Activated CD4-positive, alpha-beta T cell treated with anti-CD3 and anti-CD28 coated beads for 48 hours (primary cell): ENCODE measurements at regions not wholly inside any gene's neighbourhood (a gene's known extent, or its start where the extent isn't known, plus 50 kb on each side); places are given as distances from the start of the nearest gene placed in this dataset.

Experiments
- DNase-seq: peaks from one replicate; pipeline ENCODE4 v3.0.0-alpha.2; 2020

GRCh38 chr15:36208868-36209582, 370.4 kb upstream of the CDIN1 start:
- DNase-seq, result no peak

DNA sequence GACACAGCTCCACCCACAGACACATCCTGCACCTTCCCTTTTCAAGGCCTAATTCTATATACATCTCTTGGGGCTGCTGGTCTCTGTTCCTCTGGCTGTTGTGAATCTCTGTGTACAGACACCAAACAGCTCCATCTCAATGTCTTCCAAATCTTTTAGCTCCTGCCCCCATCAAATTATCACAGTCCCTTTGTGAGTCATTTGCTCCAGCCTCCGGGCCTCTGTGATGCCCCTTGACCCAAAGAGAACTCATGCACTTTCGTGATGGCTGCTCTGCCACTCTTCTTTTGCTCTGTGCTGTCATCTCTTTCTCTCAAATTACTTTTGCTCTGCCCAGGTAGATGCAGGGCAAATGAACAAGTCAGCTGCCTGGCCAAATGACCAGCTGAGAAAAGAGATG, 369.0 kb upstream of the CDIN1 start:
- no peak for DNase-seq

GRCh38 chr15:36218322-36218721, 361.1 kb upstream of the CDIN1 start:
- DNase-seq, result no peak

DNA sequence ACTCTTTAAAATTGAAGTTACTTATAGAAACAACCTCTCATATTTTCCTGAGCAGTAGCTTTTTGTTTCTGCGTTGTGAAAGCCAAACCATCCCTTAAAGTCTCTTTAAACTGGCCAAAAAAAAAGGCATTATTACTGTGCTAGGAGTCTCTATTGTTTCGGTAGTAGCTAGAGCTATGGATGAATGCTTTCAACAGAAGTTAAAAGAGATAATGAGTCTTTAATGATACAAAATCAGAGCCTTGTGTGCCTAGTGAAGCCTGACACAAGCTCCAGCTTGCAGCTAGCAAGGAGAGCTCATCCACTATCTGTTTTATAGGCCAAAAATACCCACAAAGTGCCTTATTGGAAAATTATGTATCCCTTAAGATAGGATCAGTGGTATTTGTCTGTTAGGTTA, 360.4 kb upstream of the CDIN1 start:
- no peak for DNase-seq

GRCh38 chr15:36221992-36222391, 357.4 kb upstream of the CDIN1 start:
- DNase-seq, result no peak

- no peak for DNase-seq
Observed at GRCh38 chr15:36230776-36231175, 348.6 kb upstream of the CDIN1 start.

- no peak for DNase-seq
Observed at GRCh38 chr15:36232491-36232890, 346.9 kb upstream of the CDIN1 start.

DNA sequence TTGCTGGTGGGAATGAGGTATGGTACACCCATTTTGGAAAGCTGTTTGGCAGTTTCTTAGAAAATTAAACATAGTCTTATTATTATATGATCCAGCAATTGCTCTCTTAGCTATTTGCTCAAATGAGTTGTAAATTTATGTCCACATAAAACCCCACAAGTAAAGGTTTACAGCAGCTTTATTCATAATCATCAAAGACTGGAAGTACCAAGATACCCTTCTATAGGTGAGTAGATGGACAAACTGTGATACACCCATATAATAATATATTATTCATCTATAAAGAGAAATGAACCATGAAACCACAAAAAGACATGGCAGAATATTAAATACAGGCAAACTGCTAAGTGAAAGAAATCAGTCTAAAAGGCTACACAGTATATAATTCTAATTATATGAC, 344.7 kb upstream of the CDIN1 start:
- DNase-seq, result no peak

- no peak for DNase-seq
Observed at GRCh38 chr15:36235173-36235572, 344.3 kb upstream of the CDIN1 start.

DNA sequence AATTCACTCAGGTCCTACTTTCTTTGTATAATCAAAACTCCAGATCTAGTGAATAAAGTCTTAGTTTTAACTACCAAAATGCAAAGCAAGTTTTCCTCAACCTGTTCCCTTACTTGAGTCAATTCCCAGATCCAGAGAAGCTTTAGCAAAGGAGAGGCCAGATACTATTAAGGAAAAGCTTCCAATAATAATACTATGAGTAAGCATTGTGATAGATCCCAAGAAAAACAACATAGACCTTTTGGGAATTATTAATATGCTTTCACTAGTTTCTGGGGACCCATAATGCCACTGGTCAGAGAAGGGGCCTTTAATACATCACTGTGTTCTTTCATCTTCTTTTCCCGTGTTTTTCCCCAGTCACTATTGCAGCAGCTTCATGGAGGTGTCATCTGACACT, 339.9 kb upstream of the CDIN1 start:
- DNase-seq, result no peak

DNA sequence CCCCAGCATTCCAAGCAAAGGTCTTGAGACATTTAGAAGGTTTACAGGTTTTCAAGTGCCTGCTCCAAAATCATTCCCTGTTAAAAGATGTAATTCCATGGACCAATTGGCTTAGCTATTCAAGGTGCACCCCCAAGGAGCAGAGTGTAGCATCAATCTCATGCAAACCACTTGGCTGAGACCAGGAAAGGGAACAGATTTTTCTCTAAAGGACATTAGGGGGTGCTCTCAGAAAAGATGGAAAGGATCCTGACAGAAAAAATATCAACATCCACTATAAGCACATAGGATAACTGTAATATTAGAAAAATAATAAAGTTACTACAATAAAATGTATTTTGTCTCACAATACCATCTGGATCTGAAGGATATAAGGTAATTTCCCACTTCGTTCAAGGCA, 328.0 kb upstream of the CDIN1 start:
- no peak for DNase-seq

- DNase-seq, result no peak
Observed at GRCh38 chr15:36252146-36252711, 327.2 kb upstream of the CDIN1 start.

DNA sequence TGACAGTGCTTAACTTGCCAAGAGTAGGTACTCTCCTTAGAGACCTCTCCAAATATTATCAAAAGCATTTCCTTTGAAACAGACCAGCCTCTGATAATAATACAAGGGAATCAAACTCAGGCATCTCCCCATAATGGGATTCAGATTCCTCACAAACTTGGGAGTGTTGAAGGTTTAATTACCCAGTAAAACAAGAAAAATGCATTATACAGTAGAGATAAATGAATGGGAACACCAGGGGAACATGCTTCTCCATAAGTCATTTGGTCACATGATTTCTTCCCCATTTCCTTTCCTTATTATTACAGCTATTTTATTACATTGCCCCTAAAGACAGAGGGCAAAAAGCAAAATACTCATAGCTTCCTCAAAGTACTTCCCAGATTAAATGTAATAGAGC, 325.0 kb upstream of the CDIN1 start:
- no peak for DNase-seq

- DNase-seq, result no peak
Observed at GRCh38 chr15:36256404-36256807, 323.0 kb upstream of the CDIN1 start.

GRCh38 chr15:36263666-36264065, 315.8 kb upstream of the CDIN1 start:
- no peak for DNase-seq

DNA sequence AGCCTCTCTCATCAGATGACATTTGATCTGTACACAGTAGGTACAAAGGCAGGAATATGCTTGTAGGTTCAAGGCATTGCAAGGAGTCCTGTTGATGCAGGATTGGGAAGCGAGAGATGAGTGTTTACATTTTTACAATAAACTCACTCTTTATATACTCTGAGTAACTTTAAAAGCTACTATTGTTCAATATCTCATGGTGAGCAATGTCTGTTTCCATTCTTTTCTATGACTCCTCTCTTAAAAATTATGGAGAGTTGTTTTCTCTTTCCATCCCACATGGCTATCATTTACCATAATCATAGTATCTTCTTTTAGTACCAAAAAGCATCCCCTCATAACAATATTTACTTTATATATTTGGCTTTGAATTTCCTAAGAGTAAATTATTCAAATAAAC, 314.0 kb upstream of the CDIN1 start:
- no peak for DNase-seq

- no peak for DNase-seq
Observed at GRCh38 chr15:36271048-36271447, 308.4 kb upstream of the CDIN1 start.

GRCh38 chr15:36275656-36276055, 303.8 kb upstream of the CDIN1 start:
- no peak for DNase-seq

DNA sequence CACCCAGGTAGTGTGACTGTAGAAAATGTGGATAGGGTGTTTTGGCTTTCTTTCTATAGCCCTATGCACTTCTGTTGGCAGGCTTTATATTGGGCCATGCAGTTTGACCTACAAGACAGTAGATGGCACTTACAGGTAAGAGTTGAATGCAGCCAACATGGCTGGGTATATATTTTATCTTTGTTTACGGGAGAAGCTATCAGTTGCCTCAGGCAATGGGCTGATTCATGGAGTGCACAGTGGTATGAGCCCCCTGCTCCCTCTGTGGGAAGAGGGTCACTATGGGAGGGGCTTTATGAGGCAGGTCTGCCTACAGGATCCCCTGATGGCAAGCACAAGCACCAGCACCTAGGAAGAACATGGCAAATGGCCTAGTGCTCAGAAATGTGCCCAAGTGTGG, 301.2 kb upstream of the CDIN1 start:
- DNase-seq, result no peak

GRCh38 chr15:36282821-36283220, 296.6 kb upstream of the CDIN1 start:
- DNase-seq, result no peak

DNA sequence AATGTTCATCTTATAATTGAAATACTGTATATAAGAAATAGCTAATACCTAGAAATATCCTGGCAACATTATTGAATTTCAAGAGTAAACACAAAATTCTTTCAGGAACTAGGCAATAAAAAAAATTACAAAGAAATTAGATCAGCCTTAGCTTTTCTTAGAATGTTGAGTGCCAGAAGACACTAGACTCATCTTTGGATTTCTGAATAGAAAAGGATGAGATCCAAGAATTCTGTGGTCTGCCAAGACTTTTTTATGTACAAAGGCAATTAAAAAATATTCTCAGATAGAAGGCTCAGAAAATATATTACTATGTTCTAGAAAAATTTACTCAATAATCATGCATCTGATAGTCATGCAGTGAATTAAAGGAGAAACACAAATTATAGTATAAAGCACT, 294.5 kb upstream of the CDIN1 start:
- no peak for DNase-seq

GRCh38 chr15:36291501-36291900, 287.9 kb upstream of the CDIN1 start:
- no peak for DNase-seq

- DNase-seq, result no peak
Observed at GRCh38 chr15:36294359-36294758, 285.1 kb upstream of the CDIN1 start.

- no peak for DNase-seq
Observed at GRCh38 chr15:36301947-36302346, 277.5 kb upstream of the CDIN1 start.

DNA sequence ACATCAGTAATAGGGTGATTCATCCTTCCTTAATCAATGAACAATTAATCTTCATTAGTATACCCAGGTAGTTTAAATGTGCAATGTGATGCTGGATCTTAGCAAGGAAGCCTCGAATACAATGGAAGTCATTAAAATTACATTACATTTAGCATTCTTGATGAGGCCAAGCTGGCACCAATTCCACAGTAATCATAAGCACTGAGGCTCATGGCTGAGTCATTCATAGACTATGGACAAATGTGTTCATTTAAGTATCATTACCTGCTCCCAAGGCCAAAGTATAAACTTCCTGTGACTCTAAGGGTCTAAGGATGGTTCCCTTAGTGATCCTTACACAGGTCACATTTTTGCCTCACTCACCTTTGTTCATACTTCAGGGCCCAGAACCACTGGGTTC, 266.4 kb upstream of the CDIN1 start:
- DNase-seq, result no peak
